GM23338 (cell line): ENCODE measurements at regions not wholly inside any gene's neighbourhood (a gene's known extent, or its start where the extent isn't known, plus 50 kb on each side); places are given as distances from the start of the nearest gene placed in this dataset.

Source experiments
- ATAC-seq: fragments of 200-7000 bp; cut with Tn5 transposase; 3 replicates; pipeline ENCODE4 v1.9.1; 2020
- DNase-seq: peaks from one replicate; pipeline ENCODE4 v3.0.0-alpha.2; 2015; ENCODE audit warnings: low spot score
- H2AFZ ChIP-seq: fragments of 200-600 bp; sonication (generic); 2 replicates; pipeline ENCODE4 v1.8.0; 2016; ENCODE audit warnings: antibody characterized with exemption, mild to moderate bottlenecking, moderate library complexity
- H3F3A ChIP-seq: fragments of 200-600 bp; sonication (generic); replicated peaks from 2 replicates; pipeline ENCODE4 v1.8.0; 2017; ENCODE audit warnings: antibody characterized with exemption, mixed run types, low read depth
- H3K27ac ChIP-seq: fragments of 200-600 bp; sonication (generic); 2 replicates; pipeline ENCODE4 v1.6.1; 2016; ENCODE audit warnings: low read depth
- H3K27me3 ChIP-seq: fragments of 200-600 bp; sonication (generic); 2 replicates; pipeline ENCODE4 v1.8.0; 2016; ENCODE audit warnings: mild to moderate bottlenecking, mixed run types, moderate library complexity; ENCODE audit not compliant: insufficient read depth
- H3K36me3 ChIP-seq: fragments of 200-600 bp; sonication (generic); 2 replicates; pipeline ENCODE4 v1.8.0; 2016; ENCODE audit warnings: mild to moderate bottlenecking; ENCODE audit not compliant: insufficient read depth
- H3K4me1 ChIP-seq: fragments of 200-600 bp; sonication (generic); 2 replicates; pipeline ENCODE4 v1.8.0; 2016; ENCODE audit warnings: mild to moderate bottlenecking, moderate library complexity; ENCODE audit not compliant: insufficient read depth
- H3K4me2 ChIP-seq: fragments of 200-600 bp; sonication (generic); 2 replicates; pipeline ENCODE4 v1.7.1; 2017; ENCODE audit warnings: mixed run types
- H3K4me3 ChIP-seq: fragments of 200-600 bp; sonication (generic); 2 replicates; pipeline ENCODE4 v1.6.1; 2016; ENCODE audit warnings: mixed run types
- H3K79me2 ChIP-seq: fragments of 200-600 bp; sonication (generic); replicated peaks from 2 replicates; pipeline ENCODE4 v1.8.0; 2017; ENCODE audit warnings: mild to moderate bottlenecking; ENCODE audit not compliant: insufficient read depth
- H3K9me2 ChIP-seq: fragments of 200-600 bp; sonication (generic); 2 replicates; pipeline ENCODE4 v1.8.0; 2017; ENCODE audit not compliant: insufficient read depth
- H4K20me1 ChIP-seq: fragments of 200-600 bp; sonication (generic); replicated peaks from 2 replicates; pipeline ENCODE4 v1.8.0; 2017; ENCODE audit warnings: mild to moderate bottlenecking; ENCODE audit not compliant: insufficient read depth
- H3K27ac Mint-ChIP-seq: 2 replicates; pipeline ENCODE4 v1.8.0; 2020; ENCODE audit warnings: inconsistent platforms, mild to moderate bottlenecking, moderate library complexity, mixed read lengths
- H3K27me3 Mint-ChIP-seq: 3 replicates; pipeline ENCODE4 v1.8.0; 2022; ENCODE audit warnings: low read depth, mild to moderate bottlenecking, moderate library complexity, mixed read lengths, inconsistent platforms; ENCODE audit not compliant: insufficient read depth, poor library complexity
- H3K36me3 Mint-ChIP-seq: 3 replicates; pipeline ENCODE4 v1.8.0; 2021; ENCODE audit warnings: low read depth, mild to moderate bottlenecking, inconsistent platforms, moderate library complexity, mixed read lengths
- H3K4me1 Mint-ChIP-seq: 3 replicates; pipeline ENCODE4 v1.8.0; 2020; ENCODE audit warnings: mild to moderate bottlenecking, inconsistent platforms, mixed read lengths
- H3K4me3 Mint-ChIP-seq: 3 replicates; pipeline ENCODE4 v1.8.0; 2021; ENCODE audit warnings: moderate library complexity, mild to moderate bottlenecking, inconsistent platforms, mixed read lengths
- H3K9me3 Mint-ChIP-seq: 3 replicates; pipeline ENCODE4 v1.8.0; 2020; ENCODE audit warnings: moderate library complexity, mild to moderate bottlenecking, inconsistent platforms, mixed read lengths
- CTCF ChIP-seq, 2 experiments: fragments of 200-600 bp in 1 of 2; sonication (generic) in 1 of 2; conservative IDR thresholded peaks; 2 replicates each; pipeline versions ENCODE4 v1.5.1 to v1.6.1; 2016 to 2017; ENCODE audit warnings: antibody characterized with exemption in 2 of 2, low read depth in 2 of 2, mild to moderate bottlenecking in 2 of 2, moderate library complexity in 1 of 2
- EZH2 ChIP-seq: fragments of 200-600 bp; sonication (generic); IDR thresholded peaks from one replicate; pipeline ENCODE4 v1.8.0; 2017; ENCODE audit warnings: antibody characterized with exemption, mild to moderate bottlenecking, low read depth; ENCODE audit not compliant: unreplicated experiment
- JUNB ChIP-seq: IDR thresholded peaks from one replicate; pipeline ENCODE4 v1.6.1; 2016; ENCODE audit warnings: antibody characterized with exemption; ENCODE audit not compliant: unreplicated experiment
- NANOG ChIP-seq: IDR thresholded peaks from 2 replicates; pipeline ENCODE4 v1.6.1; 2016; ENCODE audit warnings: antibody characterized with exemption, borderline replicate concordance
- POLR2AphosphoS5 ChIP-seq: IDR thresholded peaks from 2 replicates; pipeline ENCODE4 v1.6.1; 2016; ENCODE audit warnings: antibody characterized with exemption, low read depth
- REST ChIP-seq: IDR thresholded peaks from one replicate; pipeline ENCODE4 v1.6.1; 2018; ENCODE audit warnings: antibody characterized with exemption; ENCODE audit not compliant: unreplicated experiment
- ZNF331 ChIP-seq: fragments of 250-450 bp; sonication (Bioruptor Pico); IDR thresholded peaks from 2 replicates; pipeline ENCODE4 v1.5.0; 2020; ENCODE audit warnings: low read depth, mild to moderate bottlenecking, moderate library complexity
- TF ChIP-seq, protein P1 (sequence below): fragments of 250-450 bp; sonication (Bioruptor Pico); IDR thresholded peaks from 2 replicates; pipeline ENCODE4 v1.5.0; 2020; ENCODE audit warnings: mild to moderate bottlenecking, moderate library complexity
- TF ChIP-seq, protein P2 (sequence below): IDR thresholded peaks from 2 replicates; pipeline ENCODE4 v1.6.1; 2016; ENCODE audit warnings: antibody characterized with exemption

- H4K20me1 ChIP-seq = 0 out of 2 replicates have a peak, but pooled peaks cover 4% of the 10 kb centered on the region
- no peaks in the 10 kb centered on the region for H3F3A ChIP-seq
- no peaks in the 10 kb centered on the region for H3K9me3 Mint-ChIP-seq
- H3K27me3 ChIP-seq = peaks cover 35% of the 10 kb centered on the region
- H3K27me3 Mint-ChIP-seq = peaks cover 25% of the 10 kb centered on the region
- no peak; the same call in 2 of the 3 replicates for ATAC-seq
- H3K4me2 ChIP-seq = peak overlapping the region; percentile 97
- H3K4me1 ChIP-seq = peaks cover 16% of the 10 kb centered on the region
- H3K36me3 ChIP-seq = no peaks in the 10 kb centered on the region
- peak overlapping the region; percentile 85 for H3K4me3 ChIP-seq
- H3K27ac Mint-ChIP-seq = no peak overlapping the region
- H2AFZ ChIP-seq = peak overlapping the region; percentile 98
- peaks cover 35% of the 10 kb centered on the region for H3K4me1 Mint-ChIP-seq
- H3K4me3 Mint-ChIP-seq = peak overlapping the region; percentile 81
- DNase-seq = no peak
- H3K79me2 ChIP-seq = 0 out of 2 replicates have a peak, but pooled peaks cover 6% of the 10 kb centered on the region
- TF ChIP-seq, protein P1, sequence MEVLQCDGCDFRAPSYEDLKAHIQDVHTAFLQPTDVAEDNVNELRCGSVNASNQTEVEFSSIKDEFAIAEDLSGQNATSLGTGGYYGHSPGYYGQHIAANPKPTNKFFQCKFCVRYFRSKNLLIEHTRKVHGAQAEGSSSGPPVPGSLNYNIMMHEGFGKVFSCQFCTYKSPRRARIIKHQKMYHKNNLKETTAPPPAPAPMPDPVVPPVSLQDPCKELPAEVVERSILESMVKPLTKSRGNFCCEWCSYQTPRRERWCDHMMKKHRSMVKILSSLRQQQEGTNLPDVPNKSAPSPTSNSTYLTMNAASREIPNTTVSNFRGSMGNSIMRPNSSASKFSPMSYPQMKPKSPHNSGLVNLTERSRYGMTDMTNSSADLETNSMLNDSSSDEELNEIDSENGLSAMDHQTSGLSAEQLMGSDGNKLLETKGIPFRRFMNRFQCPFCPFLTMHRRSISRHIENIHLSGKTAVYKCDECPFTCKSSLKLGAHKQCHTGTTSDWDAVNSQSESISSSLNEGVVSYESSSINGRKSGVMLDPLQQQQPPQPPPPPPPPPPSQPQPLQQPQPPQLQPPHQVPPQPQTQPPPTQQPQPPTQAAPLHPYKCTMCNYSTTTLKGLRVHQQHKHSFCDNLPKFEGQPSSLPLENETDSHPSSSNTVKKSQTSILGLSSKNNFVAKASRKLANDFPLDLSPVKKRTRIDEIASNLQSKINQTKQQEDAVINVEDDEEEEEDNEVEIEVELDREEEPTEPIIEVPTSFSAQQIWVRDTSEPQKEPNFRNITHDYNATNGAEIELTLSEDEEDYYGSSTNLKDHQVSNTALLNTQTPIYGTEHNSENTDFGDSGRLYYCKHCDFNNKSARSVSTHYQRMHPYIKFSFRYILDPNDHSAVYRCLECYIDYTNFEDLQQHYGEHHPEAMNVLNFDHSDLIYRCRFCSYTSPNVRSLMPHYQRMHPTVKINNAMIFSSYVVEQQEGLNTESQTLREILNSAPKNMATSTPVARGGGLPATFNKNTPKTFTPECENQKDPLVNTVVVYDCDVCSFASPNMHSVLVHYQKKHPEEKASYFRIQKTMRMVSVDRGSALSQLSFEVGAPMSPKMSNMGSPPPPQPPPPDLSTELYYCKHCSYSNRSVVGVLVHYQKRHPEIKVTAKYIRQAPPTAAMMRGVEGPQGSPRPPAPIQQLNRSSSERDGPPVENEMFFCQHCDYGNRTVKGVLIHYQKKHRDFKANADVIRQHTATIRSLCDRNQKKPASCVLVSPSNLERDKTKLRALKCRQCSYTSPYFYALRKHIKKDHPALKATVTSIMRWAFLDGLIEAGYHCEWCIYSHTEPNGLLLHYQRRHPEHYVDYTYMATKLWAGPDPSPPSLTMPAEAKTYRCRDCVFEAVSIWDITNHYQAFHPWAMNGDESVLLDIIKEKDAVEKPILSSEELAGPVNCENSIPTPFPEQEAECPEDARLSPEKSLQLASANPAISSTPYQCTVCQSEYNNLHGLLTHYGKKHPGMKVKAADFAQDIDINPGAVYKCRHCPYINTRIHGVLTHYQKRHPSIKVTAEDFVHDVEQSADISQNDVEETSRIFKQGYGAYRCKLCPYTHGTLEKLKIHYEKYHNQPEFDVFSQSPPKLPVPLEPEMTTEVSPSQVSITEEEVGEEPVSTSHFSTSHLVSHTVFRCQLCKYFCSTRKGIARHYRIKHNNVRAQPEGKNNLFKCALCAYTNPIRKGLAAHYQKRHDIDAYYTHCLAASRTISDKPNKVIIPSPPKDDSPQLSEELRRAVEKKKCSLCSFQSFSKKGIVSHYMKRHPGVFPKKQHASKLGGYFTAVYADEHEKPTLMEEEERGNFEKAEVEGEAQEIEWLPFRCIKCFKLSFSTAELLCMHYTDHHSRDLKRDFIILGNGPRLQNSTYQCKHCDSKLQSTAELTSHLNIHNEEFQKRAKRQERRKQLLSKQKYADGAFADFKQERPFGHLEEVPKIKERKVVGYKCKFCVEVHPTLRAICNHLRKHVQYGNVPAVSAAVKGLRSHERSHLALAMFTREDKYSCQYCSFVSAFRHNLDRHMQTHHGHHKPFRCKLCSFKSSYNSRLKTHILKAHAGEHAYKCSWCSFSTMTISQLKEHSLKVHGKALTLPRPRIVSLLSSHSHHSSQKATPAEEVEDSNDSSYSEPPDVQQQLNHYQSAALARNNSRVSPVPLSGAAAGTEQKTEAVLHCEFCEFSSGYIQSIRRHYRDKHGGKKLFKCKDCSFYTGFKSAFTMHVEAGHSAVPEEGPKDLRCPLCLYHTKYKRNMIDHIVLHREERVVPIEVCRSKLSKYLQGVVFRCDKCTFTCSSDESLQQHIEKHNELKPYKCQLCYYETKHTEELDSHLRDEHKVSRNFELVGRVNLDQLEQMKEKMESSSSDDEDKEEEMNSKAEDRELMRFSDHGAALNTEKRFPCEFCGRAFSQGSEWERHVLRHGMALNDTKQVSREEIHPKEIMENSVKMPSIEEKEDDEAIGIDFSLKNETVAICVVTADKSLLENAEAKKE (CRISPR knock-in tag) = no peak
- TF ChIP-seq, protein P2, sequence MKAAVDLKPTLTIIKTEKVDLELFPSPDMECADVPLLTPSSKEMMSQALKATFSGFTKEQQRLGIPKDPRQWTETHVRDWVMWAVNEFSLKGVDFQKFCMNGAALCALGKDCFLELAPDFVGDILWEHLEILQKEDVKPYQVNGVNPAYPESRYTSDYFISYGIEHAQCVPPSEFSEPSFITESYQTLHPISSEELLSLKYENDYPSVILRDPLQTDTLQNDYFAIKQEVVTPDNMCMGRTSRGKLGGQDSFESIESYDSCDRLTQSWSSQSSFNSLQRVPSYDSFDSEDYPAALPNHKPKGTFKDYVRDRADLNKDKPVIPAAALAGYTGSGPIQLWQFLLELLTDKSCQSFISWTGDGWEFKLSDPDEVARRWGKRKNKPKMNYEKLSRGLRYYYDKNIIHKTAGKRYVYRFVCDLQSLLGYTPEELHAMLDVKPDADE = no peak
- TF ChIP-seq CTCF (conservative IDR thresholded peaks at IDR 0.05; ENCODE audit: low read depth in 2 of 2) (no peak), JUNB (no peak), POLR2AphosphoS5 (no peak), NANOG (no peak), ZNF331 (CRISPR knock-in tag) (no peak), EZH2 (no peak), REST (no peak)
- H3K27ac ChIP-seq = no peak overlapping the region
- no peaks in the 10 kb centered on the region for H3K9me2 ChIP-seq
- no peaks in the 10 kb centered on the region for H3K36me3 Mint-ChIP-seq
Observed at GRCh38 chr1:58249388-58249736, 297.2 kb downstream of the OMA1 start.
